WERI-Rb-1 (cell line): ENCODE measurements at regions not wholly inside any gene's neighbourhood (a gene's known extent, or its start where the extent isn't known, plus 50 kb on each side); places are given as distances from the start of the nearest gene placed in this dataset.

Source experiments
- DNase-seq: peaks from one replicate; pipeline ENCODE4 v3.0.0-alpha.2; 2020
- H3K27ac ChIP-seq: fragments of 250-450 bp; sonication (Bioruptor Pico); 2 replicates; pipeline ENCODE4 v1.5.1; 2020; ENCODE audit warnings: mild to moderate bottlenecking, moderate library complexity
- H3K27me3 ChIP-seq: fragments of 250-450 bp; sonication (Bioruptor Pico); 2 replicates; pipeline ENCODE4 v1.5.1; 2021; ENCODE audit warnings: mild to moderate bottlenecking, low read depth, moderate library complexity; ENCODE audit not compliant: insufficient read depth, severe bottlenecking
- H3K36me3 ChIP-seq: fragments of 250-450 bp; sonication (Bioruptor Pico); 2 replicates; pipeline ENCODE4 v1.5.1; 2020; ENCODE audit warnings: mild to moderate bottlenecking, moderate library complexity
- H3K4me3 ChIP-seq: 2 replicates; pipeline ENCODE4 v1.5.1; 2011; ENCODE audit warnings: low read depth, mild to moderate bottlenecking, control low read depth, low read length
- H3K9me3 ChIP-seq: fragments of 250-450 bp; sonication (Bioruptor Pico); 2 replicates; pipeline ENCODE4 v1.5.1; 2021; ENCODE audit warnings: mild to moderate bottlenecking, moderate library complexity; ENCODE audit not compliant: severe bottlenecking
- TF ChIP-seq, protein P1 (sequence below): IDR thresholded peaks from 2 replicates; pipeline ENCODE4 v1.5.1; 2011; ENCODE audit warnings: low read depth, mild to moderate bottlenecking, control low read depth, inconsistent platforms, low read length

DNA sequence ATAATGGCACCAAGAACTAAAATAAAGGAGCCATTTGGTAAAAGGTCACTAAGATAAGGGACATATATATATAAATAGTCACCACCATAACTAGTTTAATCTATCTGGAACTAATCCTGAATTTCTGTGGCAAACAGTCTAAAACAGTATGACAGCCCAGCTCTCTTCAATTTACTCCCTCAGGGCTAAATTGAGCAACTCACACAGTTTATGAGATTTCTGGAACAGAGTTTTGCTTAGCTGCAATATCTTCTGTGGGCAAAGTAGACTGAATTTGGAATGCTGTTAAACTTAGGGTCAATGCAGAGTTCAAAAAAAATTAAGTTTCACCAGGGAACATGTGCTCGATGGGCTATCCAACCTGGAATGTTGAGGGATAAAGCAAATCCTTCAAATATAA, 70.1 kb upstream of the VEPH1 start:
- H3K9me3 ChIP-seq: no peaks in the 10 kb centered on the region
- no peak for DNase-seq
- no peaks in the 10 kb centered on the region for H3K27me3 ChIP-seq
- H3K36me3 ChIP-seq: no peaks in the 10 kb centered on the region
- H3K27ac ChIP-seq: no peak overlapping the region
- TF ChIP-seq, protein P1, sequence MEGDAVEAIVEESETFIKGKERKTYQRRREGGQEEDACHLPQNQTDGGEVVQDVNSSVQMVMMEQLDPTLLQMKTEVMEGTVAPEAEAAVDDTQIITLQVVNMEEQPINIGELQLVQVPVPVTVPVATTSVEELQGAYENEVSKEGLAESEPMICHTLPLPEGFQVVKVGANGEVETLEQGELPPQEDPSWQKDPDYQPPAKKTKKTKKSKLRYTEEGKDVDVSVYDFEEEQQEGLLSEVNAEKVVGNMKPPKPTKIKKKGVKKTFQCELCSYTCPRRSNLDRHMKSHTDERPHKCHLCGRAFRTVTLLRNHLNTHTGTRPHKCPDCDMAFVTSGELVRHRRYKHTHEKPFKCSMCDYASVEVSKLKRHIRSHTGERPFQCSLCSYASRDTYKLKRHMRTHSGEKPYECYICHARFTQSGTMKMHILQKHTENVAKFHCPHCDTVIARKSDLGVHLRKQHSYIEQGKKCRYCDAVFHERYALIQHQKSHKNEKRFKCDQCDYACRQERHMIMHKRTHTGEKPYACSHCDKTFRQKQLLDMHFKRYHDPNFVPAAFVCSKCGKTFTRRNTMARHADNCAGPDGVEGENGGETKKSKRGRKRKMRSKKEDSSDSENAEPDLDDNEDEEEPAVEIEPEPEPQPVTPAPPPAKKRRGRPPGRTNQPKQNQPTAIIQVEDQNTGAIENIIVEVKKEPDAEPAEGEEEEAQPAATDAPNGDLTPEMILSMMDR: no peak
- no peak overlapping the region for H3K4me3 ChIP-seq

DNA sequence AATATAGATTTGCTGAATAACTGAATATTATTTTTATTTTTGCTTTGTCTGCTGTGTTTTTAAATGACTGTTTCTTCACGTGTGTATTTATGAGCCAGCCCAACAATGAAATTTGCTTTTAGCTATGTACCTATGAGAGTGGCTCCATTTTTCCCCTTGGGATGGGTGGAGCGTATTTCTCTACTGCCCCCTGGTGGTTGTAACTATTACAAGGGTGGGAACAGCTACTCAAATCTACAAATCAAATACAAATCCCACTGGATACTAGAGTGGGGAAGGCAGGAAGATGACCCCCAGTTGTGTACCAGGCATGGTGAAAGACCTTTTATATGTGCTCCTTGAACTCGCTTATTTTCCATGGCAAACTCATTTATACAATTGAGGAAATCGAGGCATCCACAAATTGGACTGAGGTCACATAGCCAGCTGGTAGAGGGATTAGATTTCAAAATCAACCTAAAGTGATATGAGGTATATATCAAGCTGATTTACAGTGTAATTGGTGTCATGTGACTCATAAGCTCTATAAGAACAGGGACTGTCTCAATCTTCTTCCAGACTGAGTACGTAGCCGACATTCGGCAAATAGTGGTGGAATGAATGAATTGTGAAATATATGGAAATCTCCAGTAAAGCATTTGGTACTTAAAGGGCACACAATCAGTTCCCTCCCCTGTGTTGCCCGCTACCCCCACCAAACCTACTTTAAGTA, 69.5 kb upstream of the VEPH1 start:
- DNase-seq: peak; percentile 46
- H3K27ac ChIP-seq: no peak overlapping the region
- no peaks in the 10 kb centered on the region for H3K9me3 ChIP-seq
- H3K27me3 ChIP-seq: no peaks in the 10 kb centered on the region
- TF ChIP-seq, protein P1: peak; percentile 58
- H3K36me3 ChIP-seq: no peaks in the 10 kb centered on the region
- no peak overlapping the region for H3K4me3 ChIP-seq

DNA sequence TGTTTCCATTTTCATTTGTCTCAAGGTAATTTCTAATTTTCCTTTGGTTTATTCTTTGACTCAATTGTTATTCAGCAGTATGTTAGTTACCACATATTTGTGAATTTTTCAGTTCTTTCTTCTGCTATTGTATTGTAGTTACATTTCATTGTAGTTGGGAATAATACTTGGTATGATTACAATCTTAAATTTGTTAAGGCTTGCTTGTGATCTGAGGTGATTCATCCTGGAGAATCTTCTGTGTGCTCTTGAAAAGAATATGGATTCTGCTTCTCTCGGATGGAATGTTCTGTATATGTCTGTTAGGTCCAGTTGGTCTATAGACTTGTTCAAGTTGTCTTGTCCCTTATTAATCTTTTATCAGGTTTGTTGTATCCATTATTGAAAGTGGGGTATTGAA, 63.4 kb upstream of the VEPH1 start:
- Histone ChIP-seq H3K4me3 (no peak overlapping the region), H3K9me3 (no peaks in the 10 kb centered on the region), H3K27me3 (no peaks in the 10 kb centered on the region), H3K36me3 (no peaks in the 10 kb centered on the region), H3K27ac (no peak overlapping the region)
- DNase-seq: no peak
- TF ChIP-seq, protein P1: no peak

DNA sequence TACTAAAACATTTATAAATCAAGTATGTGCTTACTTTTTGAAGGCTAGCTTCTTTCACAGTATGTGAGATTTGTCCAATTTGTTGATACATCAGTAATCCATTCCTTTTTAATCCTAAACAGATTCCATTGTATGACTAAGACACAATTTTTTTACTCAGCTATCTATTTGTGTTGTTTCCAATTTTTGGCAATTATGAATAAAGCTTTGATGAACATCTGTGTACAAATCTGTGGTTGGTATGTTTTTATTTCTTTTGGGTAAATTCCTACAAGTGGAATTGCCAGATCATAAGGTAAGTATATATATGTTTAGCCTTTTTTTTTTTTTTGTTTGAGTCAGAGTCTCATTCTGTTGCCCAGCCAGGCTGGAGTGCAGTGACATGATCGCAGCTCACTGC, 56.2 kb upstream of the VEPH1 start:
- H3K27ac ChIP-seq: no peak overlapping the region
- TF ChIP-seq, protein P1: no peak
- no peaks in the 10 kb centered on the region for H3K36me3 ChIP-seq
- H3K27me3 ChIP-seq: no peaks in the 10 kb centered on the region
- H3K9me3 ChIP-seq: no peaks in the 10 kb centered on the region
- H3K4me3 ChIP-seq: no peak overlapping the region
- DNase-seq: no peak
